IMR-90 (cell line): ENCODE measurements at regions not wholly inside any gene's neighbourhood (a gene's known extent, or its start where the extent isn't known, plus 50 kb on each side); places are given as distances from the start of the nearest gene placed in this dataset.

Experiments used
- CEBPB ChIP-seq: IDR thresholded peaks from 2 replicates; pipeline ENCODE4 v1.6.1; 2012; ENCODE audit warnings: low read depth, low read length, improper control_type of control experiment
- CTCF ChIP-seq: conservative IDR thresholded peaks from 2 replicates; pipeline ENCODE4 v1.5.1; 2012; ENCODE audit warnings: mild to moderate bottlenecking, low read depth, low read length, improper control_type of control experiment
- ELK1 ChIP-seq: fragments of 150-350 bp; IDR thresholded peaks from 2 replicates; pipeline ENCODE4 v1.6.1; 2016; ENCODE audit warnings: low read depth, mild to moderate bottlenecking, low read length, moderate library complexity, borderline replicate concordance
- FOS ChIP-seq: fragments of 150-350 bp; IDR thresholded peaks from 2 replicates; pipeline ENCODE4 v1.6.1; 2016; ENCODE audit warnings: low read depth, low read length
- NFE2L2 ChIP-seq: fragments of 150-350 bp; IDR thresholded peaks from 2 replicates; pipeline ENCODE4 v1.6.1; 2016; ENCODE audit warnings: low read depth, mild to moderate bottlenecking, low read length
- POLR2A ChIP-seq: IDR thresholded peaks from 2 replicates; pipeline ENCODE4 v1.6.1; 2012; ENCODE audit warnings: mild to moderate bottlenecking, low read depth, low read length
- RCOR1 ChIP-seq: IDR thresholded peaks from 2 replicates; pipeline ENCODE4 v1.6.1; 2012; ENCODE audit warnings: mild to moderate bottlenecking, low read length, improper control_type of control experiment; ENCODE audit not compliant: insufficient replicate concordance
- USF2 ChIP-seq: fragments of 150-350 bp; IDR thresholded peaks from 2 replicates; pipeline ENCODE4 v1.6.1; 2017; ENCODE audit warnings: mild to moderate bottlenecking, antibody characterized with exemption, low read length, low read depth

- no peak for TF ChIP-seq CTCF
- TF ChIP-seq CEBPB: no peak
- no peak for TF ChIP-seq POLR2A
- no peak for TF ChIP-seq RCOR1
- no peak for TF ChIP-seq ELK1
- no peak for TF ChIP-seq FOS
- no peak for TF ChIP-seq USF2
- no peak for TF ChIP-seq NFE2L2
These were observed 256.6 kb downstream of the BTG1 start for GRCh38 chr12:91889059-91889458.
